CD4-positive, alpha-beta memory T cell (primary cell): ENCODE measurements at regions not wholly inside any gene's neighbourhood (a gene's known extent, or its start where the extent isn't known, plus 50 kb on each side); places are given as distances from the start of the nearest gene placed in this dataset.

Source experiments
- CTCF ChIA-PET: fragments of 350-600 bp; sonication (Branson Sonifier 250); formaldehyde crosslinking; loops from one replicate; lab custom pipeline; 2021; ENCODE audit warnings: inconsistent platforms; ENCODE audit not compliant: partially characterized antibody; lab: Charles Lee
- POLR2A ChIA-PET: fragments of 350-600 bp; sonication (Branson Sonifier 250); formaldehyde crosslinking; loops from one replicate; lab custom pipeline; 2021; ENCODE audit not compliant: partially characterized antibody; lab: Charles Lee
- DNase-seq, 5 donors: peaks; one replicate each; pipeline versions ENCODE4 v3.0.0 to v3.0.0-alpha.2; 2020 to 2022; ENCODE audit warnings: mixed read lengths in 1 of 5
- H3K27ac ChIP-seq: one replicate; pipeline ENCODE4 v1.7.0; 2013; ENCODE audit warnings: low read depth, low read length
- H3K27me3 ChIP-seq: 2 replicates; pipeline ENCODE4 v1.7.0; 2013; ENCODE audit warnings: mild to moderate bottlenecking, low read length, moderate library complexity; ENCODE audit not compliant: insufficient read depth
- H3K36me3 ChIP-seq: 2 replicates; pipeline ENCODE4 v1.7.0; 2013; ENCODE audit warnings: mild to moderate bottlenecking, low read length, moderate library complexity; ENCODE audit not compliant: insufficient read depth
- H3K4me1 ChIP-seq: 2 replicates; pipeline ENCODE4 v1.7.0; 2013; ENCODE audit warnings: mild to moderate bottlenecking, low read length, moderate library complexity; ENCODE audit not compliant: insufficient read depth
- H3K4me3 ChIP-seq, 2 donors: one replicate each; pipeline ENCODE4 v1.7.0; 2013; ENCODE audit warnings: low read length in 2 of 2, mild to moderate bottlenecking in 1 of 2
- H3K9me3 ChIP-seq, 2 donors: one replicate each; pipeline ENCODE4 v1.7.0; 2013; ENCODE audit warnings: low read length in 2 of 2, control low read depth in 1 of 2; ENCODE audit not compliant: control insufficient read depth in 1 of 2
- H3K27ac Mint-ChIP-seq, 7 donors: one replicate each; pipeline ENCODE4 v1.8.0; 2020 to 2021; ENCODE audit warnings: mixed read lengths in 7 of 7, mild to moderate bottlenecking in 6 of 7, inconsistent platforms in 3 of 7, moderate library complexity in 3 of 7
- H3K27me3 Mint-ChIP-seq, 2 donors: one replicate each; pipeline ENCODE4 v1.8.0; 2020 to 2021; ENCODE audit warnings: mixed read lengths in 2 of 2
- H3K36me3 Mint-ChIP-seq, 2 donors: one replicate each; pipeline ENCODE4 v1.8.0; 2020 to 2021; ENCODE audit warnings: mixed read lengths in 2 of 2, inconsistent platforms in 1 of 2, mild to moderate bottlenecking in 1 of 2
- H3K4me1 Mint-ChIP-seq, 4 donors: one replicate each; pipeline ENCODE4 v1.8.0; 2020 to 2021; ENCODE audit warnings: mixed read lengths in 4 of 4, mild to moderate bottlenecking in 1 of 4
- H3K4me3 Mint-ChIP-seq, 8 donors: one replicate each; pipeline ENCODE4 v1.8.0; 2020 to 2021; ENCODE audit warnings: mixed read lengths in 8 of 8, mild to moderate bottlenecking in 7 of 8, moderate library complexity in 6 of 8, inconsistent platforms in 3 of 8
- H3K9me3 Mint-ChIP-seq, 8 donors: one replicate each; pipeline ENCODE4 v1.8.0; 2020 to 2021; ENCODE audit warnings: mixed read lengths in 8 of 8, mild to moderate bottlenecking in 5 of 8, inconsistent platforms in 3 of 8, moderate library complexity in 1 of 8
- intact Hi-C: fragments of 100-400 bp; cut with micrococcal nuclease; formaldehyde crosslinking; loops from one replicate; pipeline ENCODE4 v1.15.1; 2023

DNA sequence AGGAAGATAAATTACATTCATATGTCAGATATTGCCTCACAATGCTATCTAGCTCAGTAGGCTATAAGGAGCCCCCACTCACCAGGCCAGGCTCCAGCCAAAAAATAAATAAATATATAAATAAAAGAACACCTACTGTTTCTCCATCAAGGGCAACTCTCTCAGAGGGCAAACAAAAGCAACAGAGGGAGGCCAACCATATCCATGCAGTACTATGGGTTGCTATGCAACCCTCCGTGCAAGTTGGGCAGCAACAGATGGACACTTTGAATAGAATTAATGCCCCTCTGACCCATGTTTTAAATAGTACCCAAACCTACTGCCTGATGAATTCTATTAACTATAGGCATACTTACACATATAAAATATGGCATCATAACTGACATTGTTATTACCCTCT is 279.8 kb upstream of the EDNRB start:
- CTCF ChIA-PET = no interaction called here
- H3K36me3 ChIP-seq = no peaks in the 10 kb centered on the region

DNA sequence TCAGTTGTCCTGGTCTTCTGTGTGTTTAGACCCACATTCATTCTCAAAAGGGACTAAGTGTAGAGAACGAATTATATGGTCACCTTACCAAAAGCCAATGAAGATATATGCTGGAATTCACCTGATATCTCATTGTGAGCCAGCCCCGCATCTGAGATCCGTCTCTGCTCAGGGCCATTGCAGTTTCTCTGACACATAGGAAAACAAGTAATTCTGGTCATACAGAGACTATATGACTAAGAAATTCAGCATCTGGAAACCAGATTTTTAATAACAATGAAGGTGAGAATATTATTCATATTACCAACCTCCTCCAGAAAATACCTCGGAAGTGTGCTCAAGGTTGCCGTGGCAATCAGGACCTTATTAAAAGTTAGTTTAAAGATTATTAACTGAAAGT is 278.6 kb upstream of the EDNRB start:
- no peaks in the 10 kb centered on the region for H3K9me3 ChIP-seq
- ChIA-PET CTCF (no interaction called here), POLR2A (no interaction called here)
- Mint-ChIP-seq H3K4me3 (no peak overlapping the region), H3K27me3 (peaks cover 0 to 3% of the 10 kb centered on the region in 2 donors), H3K9me3 (no peaks in the 10 kb centered on the region), H3K36me3 (no peaks in the 10 kb centered on the region), H3K27ac (no peak overlapping the region), H3K4me1 (no peaks in the 10 kb centered on the region)
- H3K27ac ChIP-seq = no peak overlapping the region
- H3K4me1 ChIP-seq = no peaks in the 10 kb centered on the region
- H3K27me3 ChIP-seq = no peaks in the 10 kb centered on the region
- intact Hi-C loops = no loop called here
- H3K36me3 ChIP-seq = no peaks in the 10 kb centered on the region
- no peak overlapping the region for H3K4me3 ChIP-seq
- no peak for DNase-seq

More for the DNA sequence above, 279.8 kb upstream of the EDNRB start:
- Histone ChIP-seq H3K9me3 (no peaks in the 10 kb centered on the region), H3K27me3 (no peaks in the 10 kb centered on the region), H3K4me1 (no peaks in the 10 kb centered on the region), H3K27ac (no peak overlapping the region), H3K4me3 (no peak overlapping the region)
- intact Hi-C loops = no loop called here
- H3K27ac Mint-ChIP-seq = no peak overlapping the region
- H3K4me3 Mint-ChIP-seq = no peak overlapping the region
- H3K9me3 Mint-ChIP-seq = peaks cover 0 to 2% (median 0%) of the 10 kb centered on the region in 8 donors
- no peaks in the 10 kb centered on the region for H3K36me3 Mint-ChIP-seq
- DNase-seq = no peak
- H3K4me1 Mint-ChIP-seq = no peaks in the 10 kb centered on the region
- H3K27me3 Mint-ChIP-seq = peaks cover 0 to 2% of the 10 kb centered on the region in 2 donors
- POLR2A ChIA-PET = no interaction called here

DNA sequence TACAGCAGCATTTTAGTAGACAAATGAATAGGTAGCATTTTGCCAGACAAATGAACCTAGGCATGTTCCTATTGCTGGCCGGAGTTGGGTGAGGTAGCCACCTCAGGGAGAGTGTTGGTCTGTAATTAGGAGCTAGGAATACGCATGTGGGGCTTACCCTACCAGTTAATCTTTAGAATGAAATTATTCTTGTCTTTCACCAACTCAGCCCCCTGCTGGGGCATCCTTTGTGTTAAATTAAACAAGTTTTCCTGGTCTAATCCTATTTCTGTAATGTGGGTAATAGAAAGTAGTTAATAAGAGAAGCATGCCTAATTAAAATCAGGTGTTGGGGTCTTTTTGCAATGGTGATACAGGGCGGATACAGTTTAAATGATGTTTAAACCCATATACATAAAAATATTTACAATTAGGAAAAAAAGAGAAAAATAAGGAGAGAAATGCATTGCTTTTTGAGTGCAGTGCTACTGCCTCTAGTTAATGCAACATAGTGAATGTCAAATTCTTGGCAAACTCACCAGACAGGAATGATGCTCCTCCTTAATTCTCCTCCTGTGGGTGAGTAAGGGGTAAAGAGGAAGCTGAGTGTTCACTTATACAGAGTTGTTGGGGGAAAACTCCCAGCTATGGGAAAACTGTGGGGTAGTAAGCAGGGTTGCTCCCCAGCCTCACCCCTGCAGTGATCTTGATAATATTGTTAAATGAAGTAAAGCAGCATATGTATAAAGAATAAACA is 276.4 kb upstream of the EDNRB start:
- H3K4me1 ChIP-seq = no peaks in the 10 kb centered on the region
- peaks cover 0 to 3% of the 10 kb centered on the region in 2 donors for H3K27me3 Mint-ChIP-seq

DNA sequence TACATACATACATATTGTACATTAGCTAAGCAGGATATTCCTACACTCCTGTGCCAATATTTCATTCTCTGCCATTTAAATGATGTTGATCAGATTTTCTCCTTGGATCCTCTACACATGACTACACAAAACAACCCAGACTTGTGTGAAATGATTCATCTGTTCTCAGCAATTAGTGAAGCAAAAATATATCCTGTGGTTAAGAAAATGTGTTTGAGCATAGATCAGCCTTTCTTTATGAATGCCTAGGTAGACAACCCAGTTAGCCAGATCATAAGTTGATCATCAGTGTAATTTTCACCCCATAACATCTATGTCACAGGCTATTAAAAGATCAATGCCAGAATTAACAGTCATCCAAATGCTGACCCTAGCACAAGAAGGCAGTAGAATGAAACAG is 275.2 kb upstream of the EDNRB start:
- POLR2A ChIA-PET = no interaction called here
- Mint-ChIP-seq H3K27ac (no peak overlapping the region), H3K36me3 (no peaks in the 10 kb centered on the region), H3K9me3 (no peaks in the 10 kb centered on the region), H3K4me3 (no peak overlapping the region), H3K4me1 (no peaks in the 10 kb centered on the region), H3K27me3 (peaks cover 0 to 1% of the 10 kb centered on the region in 2 donors)
- H3K27ac ChIP-seq = no peak overlapping the region
- CTCF ChIA-PET = no interaction called here
- intact Hi-C loops = no loop called here
- no peak overlapping the region for H3K4me3 ChIP-seq
- H3K27me3 ChIP-seq = no peaks in the 10 kb centered on the region
- H3K4me1 ChIP-seq = no peaks in the 10 kb centered on the region
- no peaks in the 10 kb centered on the region for H3K9me3 ChIP-seq
- H3K36me3 ChIP-seq = no peaks in the 10 kb centered on the region
- no peak for DNase-seq

More for the DNA sequence above, 276.4 kb upstream of the EDNRB start:
- H3K4me1 Mint-ChIP-seq = no peaks in the 10 kb centered on the region
- intact Hi-C loops = no loop called here
- DNase-seq = no peak
- ChIA-PET POLR2A (no interaction called here), CTCF (no interaction called here)
- H3K27ac Mint-ChIP-seq = no peak overlapping the region
- H3K27ac ChIP-seq = no peak overlapping the region
- H3K36me3 Mint-ChIP-seq = no peaks in the 10 kb centered on the region
- no peak overlapping the region for H3K4me3 Mint-ChIP-seq
- no peaks in the 10 kb centered on the region for H3K9me3 Mint-ChIP-seq
- H3K27me3 ChIP-seq = no peaks in the 10 kb centered on the region
- no peak overlapping the region for H3K4me3 ChIP-seq
- H3K9me3 ChIP-seq = no peaks in the 10 kb centered on the region
- no peaks in the 10 kb centered on the region for H3K36me3 ChIP-seq

DNA sequence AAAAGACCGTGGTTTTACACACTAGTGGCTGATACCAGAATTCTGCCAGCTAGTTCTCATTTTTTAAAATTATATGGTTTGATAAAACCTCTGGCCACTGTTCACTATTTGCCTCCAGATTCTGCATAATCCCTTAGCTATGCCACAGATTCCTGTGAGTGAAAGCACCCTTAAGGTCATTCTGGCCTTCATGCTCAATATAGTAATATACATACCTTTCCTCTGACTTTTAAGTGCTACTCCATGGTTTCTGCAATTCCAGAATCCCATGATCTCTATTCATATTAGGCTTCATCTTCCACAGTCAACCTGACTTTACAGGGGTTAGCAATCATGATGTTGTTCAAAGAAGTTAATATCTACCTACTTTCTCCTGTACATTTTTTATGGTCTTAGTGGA is 274.1 kb upstream of the EDNRB start:
- CTCF ChIA-PET = no interaction called here
- peaks cover 0 to 1% of the 10 kb centered on the region in 2 donors for H3K27me3 Mint-ChIP-seq
- no peaks in the 10 kb centered on the region for H3K4me1 ChIP-seq
- POLR2A ChIA-PET = no interaction called here
- H3K36me3 Mint-ChIP-seq = no peaks in the 10 kb centered on the region
- H3K4me3 Mint-ChIP-seq = no peak overlapping the region
- intact Hi-C loops = no loop called here
- H3K9me3 ChIP-seq = no peaks in the 10 kb centered on the region
- no peak overlapping the region for H3K27ac ChIP-seq
- H3K36me3 ChIP-seq = no peaks in the 10 kb centered on the region
- H3K27ac Mint-ChIP-seq = no peak overlapping the region
- H3K4me1 Mint-ChIP-seq = no peaks in the 10 kb centered on the region
- no peaks in the 10 kb centered on the region for H3K9me3 Mint-ChIP-seq
- no peak overlapping the region for H3K4me3 ChIP-seq
- H3K27me3 ChIP-seq = no peaks in the 10 kb centered on the region
- no peak for DNase-seq

DNA sequence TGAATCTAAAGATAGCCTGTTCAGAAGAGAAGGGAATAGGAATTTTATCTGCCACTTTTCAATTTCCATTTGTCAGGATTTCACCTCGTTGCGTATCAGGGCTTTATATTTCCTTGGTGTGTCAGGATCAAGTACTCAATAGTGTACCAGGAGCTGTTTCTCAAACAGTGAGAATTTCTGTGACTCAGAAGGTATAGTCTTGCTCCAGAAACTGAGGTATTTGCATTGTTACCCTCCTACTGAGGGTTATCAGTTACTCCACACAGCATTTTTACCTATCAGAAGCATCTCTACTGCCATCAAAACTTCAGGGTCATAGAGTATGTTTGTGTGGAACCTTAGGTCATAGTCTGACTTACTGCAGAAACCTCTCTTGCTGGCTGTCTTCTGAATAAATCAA is 271.7 kb upstream of the EDNRB start:
- Mint-ChIP-seq H3K4me1 (peaks cover 0 to 3% (median 0%) of the 10 kb centered on the region in 4 donors), H3K27me3 (peaks cover 0 to 1% of the 10 kb centered on the region in 2 donors), H3K27ac (no peak overlapping the region), H3K9me3 (peaks cover 0 to 2% (median 0%) of the 10 kb centered on the region in 8 donors), H3K36me3 (no peaks in the 10 kb centered on the region), H3K4me3 (no peak overlapping the region)
- DNase-seq = no peak
- Histone ChIP-seq H3K4me3 (no peak overlapping the region), H3K27me3 (no peaks in the 10 kb centered on the region), H3K9me3 (no peaks in the 10 kb centered on the region), H3K4me1 (no peaks in the 10 kb centered on the region), H3K27ac (no peak overlapping the region), H3K36me3 (no peaks in the 10 kb centered on the region)
- ChIA-PET POLR2A (no interaction called here), CTCF (no interaction called here)
- intact Hi-C loops = no loop called here

DNA sequence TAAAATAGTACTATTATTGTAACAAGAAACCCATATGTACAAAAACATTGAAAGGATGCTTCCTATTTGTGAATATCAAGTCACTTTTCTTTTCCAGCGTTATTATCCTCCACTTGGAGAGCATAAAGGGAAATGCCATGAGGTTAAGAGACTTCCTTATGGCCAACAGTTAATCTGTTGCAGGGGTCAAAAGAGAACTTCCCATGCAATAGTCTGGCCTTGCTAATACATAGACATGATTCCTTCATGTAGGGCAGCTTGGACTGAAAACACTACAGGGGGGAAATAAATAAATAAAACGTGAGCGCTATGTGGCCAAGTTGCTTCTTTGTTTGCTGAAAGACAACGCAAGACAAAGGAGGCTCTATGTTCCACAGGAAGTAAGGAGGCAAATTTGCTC is 269.1 kb upstream of the EDNRB start:
- POLR2A ChIA-PET = no interaction called here
- no peak overlapping the region for H3K4me3 ChIP-seq

More for the DNA sequence above, 269.1 kb upstream of the EDNRB start:
- H3K4me1 Mint-ChIP-seq = peaks cover 0 to 3% (median 0%) of the 10 kb centered on the region in 4 donors
- H3K27me3 Mint-ChIP-seq = no peaks in the 10 kb centered on the region
- no peak overlapping the region for H3K4me3 Mint-ChIP-seq
- Histone ChIP-seq H3K36me3 (no peaks in the 10 kb centered on the region), H3K4me1 (no peaks in the 10 kb centered on the region), H3K9me3 (no peaks in the 10 kb centered on the region), H3K27ac (no peak overlapping the region), H3K27me3 (no peaks in the 10 kb centered on the region)
- DNase-seq = no peak
- CTCF ChIA-PET = no interaction called here
- intact Hi-C loops = no loop called here
- H3K36me3 Mint-ChIP-seq = no peaks in the 10 kb centered on the region
- peaks cover 0 to 2% (median 0%) of the 10 kb centered on the region in 8 donors for H3K9me3 Mint-ChIP-seq
- H3K27ac Mint-ChIP-seq = no peak overlapping the region
